BE2C (cell line): ENCODE measurements at regions not wholly inside any gene's neighbourhood (a gene's known extent, or its start where the extent isn't known, plus 50 kb on each side); places are given as distances from the start of the nearest gene placed in this dataset.
A peak's percentile ranks its signal among the peaks of the same experiment; 100 is the strongest.

Source experiments
- DNase-seq: peaks from one replicate; pipeline ENCODE4 v3.0.0-alpha.2; 2020
- H3K27me3 ChIP-seq: fragments of 250-450 bp; sonication (Bioruptor Pico); 2 replicates; pipeline ENCODE4 v1.5.1; 2020; ENCODE audit warnings: mild to moderate bottlenecking
- H3K36me3 ChIP-seq: fragments of 250-450 bp; sonication (Bioruptor Pico); 2 replicates; pipeline ENCODE4 v1.5.1; 2020; ENCODE audit warnings: mild to moderate bottlenecking
- H3K4me1 ChIP-seq: fragments of 250-450 bp; sonication (Bioruptor Pico); 2 replicates; pipeline ENCODE4 v1.5.1; 2020
- H3K4me3 ChIP-seq: 2 replicates; pipeline ENCODE4 v1.5.1; 2011; ENCODE audit warnings: low read depth, low read length
- H3K9me3 ChIP-seq: fragments of 250-450 bp; sonication (Bioruptor Pico); 2 replicates; pipeline ENCODE4 v1.5.1; 2020
- TF ChIP-seq, protein P1 (sequence below): IDR thresholded peaks from 2 replicates; pipeline ENCODE4 v1.5.1; 2012; ENCODE audit warnings: mild to moderate bottlenecking, low read depth, low read length

DNA sequence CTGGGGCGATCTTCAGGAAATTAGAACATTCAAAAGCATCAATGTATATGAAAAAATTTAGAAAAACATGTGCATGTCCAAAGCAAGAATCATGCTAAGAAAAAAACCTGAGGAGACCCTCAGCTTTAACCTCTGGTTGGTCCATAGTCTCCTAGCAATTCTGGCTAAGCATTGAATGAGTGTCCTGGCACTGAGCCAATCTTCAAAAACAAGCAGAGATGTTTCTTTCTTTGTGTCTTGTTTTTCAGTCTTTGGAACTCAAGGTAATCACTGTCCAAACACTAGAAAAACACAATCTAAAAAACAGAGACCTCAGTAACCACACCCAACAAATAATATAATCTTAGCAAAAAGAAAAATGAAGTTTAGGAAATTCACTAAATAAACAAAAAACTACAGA, 205.4 kb upstream of the CARD18 start:
- H3K4me3 ChIP-seq, result no peak overlapping the region
- TF ChIP-seq, protein P1, sequence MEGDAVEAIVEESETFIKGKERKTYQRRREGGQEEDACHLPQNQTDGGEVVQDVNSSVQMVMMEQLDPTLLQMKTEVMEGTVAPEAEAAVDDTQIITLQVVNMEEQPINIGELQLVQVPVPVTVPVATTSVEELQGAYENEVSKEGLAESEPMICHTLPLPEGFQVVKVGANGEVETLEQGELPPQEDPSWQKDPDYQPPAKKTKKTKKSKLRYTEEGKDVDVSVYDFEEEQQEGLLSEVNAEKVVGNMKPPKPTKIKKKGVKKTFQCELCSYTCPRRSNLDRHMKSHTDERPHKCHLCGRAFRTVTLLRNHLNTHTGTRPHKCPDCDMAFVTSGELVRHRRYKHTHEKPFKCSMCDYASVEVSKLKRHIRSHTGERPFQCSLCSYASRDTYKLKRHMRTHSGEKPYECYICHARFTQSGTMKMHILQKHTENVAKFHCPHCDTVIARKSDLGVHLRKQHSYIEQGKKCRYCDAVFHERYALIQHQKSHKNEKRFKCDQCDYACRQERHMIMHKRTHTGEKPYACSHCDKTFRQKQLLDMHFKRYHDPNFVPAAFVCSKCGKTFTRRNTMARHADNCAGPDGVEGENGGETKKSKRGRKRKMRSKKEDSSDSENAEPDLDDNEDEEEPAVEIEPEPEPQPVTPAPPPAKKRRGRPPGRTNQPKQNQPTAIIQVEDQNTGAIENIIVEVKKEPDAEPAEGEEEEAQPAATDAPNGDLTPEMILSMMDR, result no peak
- peak; percentile 13 for DNase-seq
- no peaks in the 10 kb centered on the region for H3K27me3 ChIP-seq
- H3K4me1 ChIP-seq, result no peaks in the 10 kb centered on the region
- no peaks in the 10 kb centered on the region for H3K36me3 ChIP-seq
- no peaks in the 10 kb centered on the region for H3K9me3 ChIP-seq

GRCh38 chr11:105334025-105334714, 194.6 kb upstream of the CARD18 start:
- Histone ChIP-seq H3K27me3 (no peaks in the 10 kb centered on the region), H3K4me3 (no peak overlapping the region), H3K9me3 (no peaks in the 10 kb centered on the region; the same call in 1 of the 2 replicates), H3K4me1 (no peaks in the 10 kb centered on the region), H3K36me3 (no peaks in the 10 kb centered on the region)
- no peak for DNase-seq
- TF ChIP-seq, protein P1, result no peak

- H3K9me3 ChIP-seq, result no peaks in the 10 kb centered on the region
- no peaks in the 10 kb centered on the region for H3K27me3 ChIP-seq
- no peak for DNase-seq
- H3K4me3 ChIP-seq, result no peak overlapping the region
- no peaks in the 10 kb centered on the region for H3K4me1 ChIP-seq
- TF ChIP-seq, protein P1, result no peak
- H3K36me3 ChIP-seq, result no peaks in the 10 kb centered on the region
Observed at GRCh38 chr11:105333153-105333552, 193.6 kb upstream of the CARD18 start.

- H3K4me3 ChIP-seq, result no peak overlapping the region
- no peaks in the 10 kb centered on the region for H3K9me3 ChIP-seq
- TF ChIP-seq, protein P1, result no peak
Observed at GRCh38 chr11:105332171-105332570, 192.6 kb upstream of the CARD18 start.

GRCh38 chr11:105328061-105328460, 188.5 kb upstream of the CARD18 start:
- Histone ChIP-seq H3K9me3 (no peaks in the 10 kb centered on the region), H3K4me1 (no peaks in the 10 kb centered on the region), H3K4me3 (no peak overlapping the region), H3K27me3 (no peaks in the 10 kb centered on the region), H3K36me3 (no peaks in the 10 kb centered on the region)
- TF ChIP-seq, protein P1, result no peak
- DNase-seq, result no peak

More at GRCh38 chr11:105332171-105332570, 192.6 kb upstream of the CARD18 start:
- no peak for DNase-seq
- Histone ChIP-seq H3K27me3 (no peaks in the 10 kb centered on the region), H3K4me1 (no peaks in the 10 kb centered on the region), H3K36me3 (no peaks in the 10 kb centered on the region)

DNA sequence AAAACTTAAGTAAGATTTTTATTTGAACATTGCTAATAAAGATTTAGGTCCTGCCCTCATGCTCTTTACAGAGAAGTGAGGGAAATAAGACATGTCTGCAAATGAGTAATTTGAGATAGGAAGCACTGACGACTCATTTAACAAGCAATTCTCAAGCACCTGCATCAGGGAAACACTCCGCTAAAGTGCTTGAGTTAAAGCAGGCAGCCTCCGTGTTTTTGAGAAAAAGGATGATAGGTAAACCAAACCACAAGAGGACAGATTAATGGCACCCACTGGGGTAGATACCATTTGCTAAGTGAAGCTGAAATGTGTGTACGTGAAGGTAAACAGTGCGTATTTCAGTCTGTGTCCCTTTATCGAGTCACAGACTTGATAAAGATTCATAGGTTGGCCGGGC, 184.6 kb upstream of the CARD18 start:
- Histone ChIP-seq H3K4me3 (no peak overlapping the region), H3K9me3 (no peaks in the 10 kb centered on the region), H3K4me1 (no peaks in the 10 kb centered on the region), H3K27me3 (no peaks in the 10 kb centered on the region), H3K36me3 (no peaks in the 10 kb centered on the region)
- DNase-seq, result no peak
- TF ChIP-seq, protein P1, result no peak
